ENCODE measurements at regions not wholly inside any gene's neighbourhood (a gene's known extent, or its start where the extent isn't known, plus 50 kb on each side); places are given as distances from the start of the nearest gene placed in this dataset.
"Not testable (repeated sequence)": the region's sequence is repeated elsewhere in the genome, so short reads cannot be mapped to it uniquely, and the experiment has no call there.

DNA sequence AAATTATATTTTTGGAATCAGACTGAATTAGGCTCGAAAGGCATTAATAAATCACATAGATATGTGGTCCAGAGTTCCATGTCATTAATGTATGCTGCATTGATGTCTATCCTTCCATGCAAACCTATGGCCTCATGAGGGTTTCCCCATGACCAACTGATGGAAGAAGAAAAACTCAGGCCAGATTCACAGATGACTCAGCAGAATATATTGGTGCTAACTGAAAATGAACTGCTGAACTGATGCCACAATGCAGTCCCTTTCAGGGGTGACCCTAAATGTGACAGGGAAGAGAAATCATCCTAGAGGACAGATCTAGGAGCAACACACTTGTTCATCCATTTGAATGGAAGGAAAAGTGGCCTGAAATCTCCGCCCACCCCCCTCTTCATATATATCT is 110.5 kb upstream of the KCND3 start:
- no peak for DNase-seq

DNA sequence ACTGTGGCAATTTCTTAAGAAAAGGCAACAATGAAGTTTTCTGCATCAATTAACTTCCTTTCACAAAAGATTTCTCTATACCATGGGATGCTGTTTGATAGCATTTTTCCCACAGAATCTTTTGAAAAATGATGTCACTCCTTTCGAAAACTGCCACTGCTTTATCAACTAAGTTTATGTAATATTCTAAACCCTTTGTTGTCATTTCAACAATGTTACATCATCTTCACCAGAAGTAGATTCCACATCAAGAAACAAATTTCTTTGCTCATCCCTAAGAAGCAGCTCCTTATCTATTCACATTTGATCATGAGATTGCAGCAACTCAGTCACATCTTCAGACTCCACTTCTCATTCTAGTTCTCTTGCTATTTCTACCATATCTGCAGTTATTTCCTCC is 116.1 kb upstream of the KCND3 start:
- DNase-seq: no peak

DNA sequence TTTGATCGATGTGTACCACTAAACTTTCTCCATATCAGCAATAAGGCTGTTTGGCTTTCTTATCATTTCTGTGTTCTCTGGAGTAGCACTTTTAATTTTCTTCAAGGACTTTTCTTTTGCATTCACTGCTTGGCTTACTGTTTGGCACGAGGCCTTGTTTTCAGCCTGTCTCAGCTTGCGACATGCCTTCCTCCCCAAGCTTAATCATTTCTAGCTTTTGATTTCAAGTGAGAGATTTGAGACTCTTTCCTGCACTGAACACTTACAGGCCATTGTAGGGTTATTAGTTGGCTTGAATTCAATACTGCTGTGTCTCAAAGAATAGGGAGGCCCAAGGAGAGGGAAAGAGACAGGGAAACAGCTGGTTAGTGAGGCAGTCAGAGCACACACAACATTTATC is 120.6 kb upstream of the KCND3 start:
- DNase-seq: peak; percentile 1

DNA sequence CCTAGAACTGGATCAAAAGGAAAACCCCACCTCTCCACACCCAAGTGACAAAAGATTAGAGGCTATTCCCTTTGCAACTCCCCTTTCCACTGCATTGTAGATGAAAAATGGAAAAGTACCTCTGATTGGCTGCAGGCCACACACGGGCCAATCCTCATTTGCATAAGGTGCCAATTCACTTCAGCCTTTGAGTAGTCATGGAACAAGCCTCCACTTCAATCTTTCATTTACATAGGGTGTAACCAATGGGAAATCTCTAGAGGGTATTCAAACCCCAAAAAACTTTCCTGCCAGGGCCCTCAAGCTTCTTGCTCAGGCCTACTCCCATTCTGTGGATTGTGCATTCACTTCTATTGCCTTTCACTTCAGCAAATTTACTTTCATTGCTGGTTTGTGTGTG is 122.3 kb upstream of the KCND3 start:
- DNase-seq: no peak

DNA sequence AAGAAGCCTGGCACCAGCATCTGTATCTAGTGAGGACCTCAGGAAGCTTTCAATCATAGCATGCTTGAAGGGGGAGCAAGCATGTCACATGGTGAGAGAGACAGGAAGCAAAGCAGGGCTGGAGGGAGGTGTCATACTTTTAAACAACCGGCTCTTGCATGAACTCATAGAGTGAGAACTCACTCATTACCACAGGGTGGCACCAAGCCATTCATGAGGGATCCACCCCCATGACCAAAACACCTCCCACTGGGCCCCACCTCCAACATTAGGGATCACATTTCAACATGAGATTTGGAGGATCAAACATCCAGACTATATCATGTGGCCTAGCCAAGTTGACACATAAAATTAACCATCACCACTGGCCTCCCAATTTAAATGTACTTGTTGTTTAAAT is 125.1 kb upstream of the KCND3 start:
- DNase-seq: no peak

DNA sequence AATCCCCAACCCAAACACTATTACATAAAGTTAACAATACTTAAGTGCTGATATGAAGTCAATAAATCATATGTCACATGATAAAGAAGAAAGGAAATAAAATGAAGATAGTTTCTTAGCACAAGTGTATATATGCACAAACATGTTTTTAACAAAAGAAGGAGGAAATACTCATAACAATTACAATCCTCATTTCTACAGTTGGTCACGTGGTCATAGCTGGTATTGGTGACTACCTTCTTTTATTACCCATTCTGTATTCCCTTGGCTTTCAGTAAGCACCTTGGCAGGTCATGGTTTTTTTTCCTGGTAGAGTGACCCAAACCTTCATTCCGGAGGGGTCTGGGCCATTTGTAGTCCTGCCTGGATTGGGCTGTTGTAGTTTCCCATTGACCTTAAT is 137.1 kb upstream of the KCND3 start:
- DNase-seq: no peak

DNA sequence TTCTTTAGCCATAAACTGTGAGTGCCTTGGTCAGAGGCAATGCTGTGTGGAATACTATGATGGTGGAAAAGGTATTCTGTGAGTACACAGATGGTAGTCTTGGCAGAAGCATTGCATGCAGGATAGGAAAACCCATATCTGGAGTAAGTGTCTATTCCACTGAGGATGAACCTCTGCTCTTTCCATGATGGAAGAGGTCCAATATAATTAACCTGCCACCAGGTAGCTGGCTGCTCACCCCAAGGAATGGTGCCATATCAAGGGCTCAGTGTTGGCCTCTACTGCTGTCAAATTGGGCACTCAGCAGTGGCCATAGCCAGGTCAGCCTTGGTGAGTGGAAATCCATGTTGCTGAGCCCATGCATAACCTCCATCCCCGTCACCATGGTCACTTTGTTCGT is 138.1 kb upstream of the KCND3 start:
- DNase-seq: not testable (repeated sequence)

DNA sequence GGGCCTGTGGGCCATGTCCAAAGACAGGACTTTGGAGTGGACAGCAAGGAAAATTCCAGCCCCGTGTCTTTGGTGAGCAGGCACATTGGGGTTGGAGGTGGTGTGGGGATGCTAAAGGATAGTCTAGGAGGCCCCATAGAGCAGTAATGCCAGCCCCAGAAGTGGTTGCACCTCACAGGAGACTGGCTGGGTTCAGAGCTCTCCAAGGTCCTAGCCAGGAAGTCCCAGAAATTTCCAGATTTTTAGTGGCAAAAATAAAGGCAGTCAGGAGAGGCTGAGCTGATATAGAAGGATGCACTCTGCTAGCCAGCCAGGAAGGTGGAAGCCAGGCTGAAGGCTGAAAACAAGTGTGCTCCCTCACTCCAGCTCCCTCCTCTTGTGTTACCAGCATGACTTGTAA is 144.0 kb upstream of the KCND3 start:
- no peak for DNase-seq

DNA sequence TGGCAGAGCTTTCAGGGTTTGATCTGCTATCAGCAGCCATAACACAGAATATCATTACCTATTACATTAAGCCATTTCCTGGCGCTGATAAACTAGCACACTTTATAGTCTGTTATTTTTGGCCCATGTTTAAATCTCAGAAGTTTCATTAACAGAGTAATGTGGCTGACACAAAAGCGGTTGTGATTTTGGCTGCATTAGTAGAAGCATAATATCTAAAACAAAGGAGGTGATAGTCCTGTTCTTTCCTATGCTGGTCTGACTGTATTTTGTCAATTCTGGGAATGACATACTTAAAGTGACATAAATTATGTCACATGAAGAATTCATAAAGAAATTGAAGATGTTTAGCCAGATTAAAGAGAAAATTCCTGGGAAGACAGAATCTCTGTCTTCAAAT is 151.3 kb upstream of the KCND3 start:
- DNase-seq: no peak

DNA sequence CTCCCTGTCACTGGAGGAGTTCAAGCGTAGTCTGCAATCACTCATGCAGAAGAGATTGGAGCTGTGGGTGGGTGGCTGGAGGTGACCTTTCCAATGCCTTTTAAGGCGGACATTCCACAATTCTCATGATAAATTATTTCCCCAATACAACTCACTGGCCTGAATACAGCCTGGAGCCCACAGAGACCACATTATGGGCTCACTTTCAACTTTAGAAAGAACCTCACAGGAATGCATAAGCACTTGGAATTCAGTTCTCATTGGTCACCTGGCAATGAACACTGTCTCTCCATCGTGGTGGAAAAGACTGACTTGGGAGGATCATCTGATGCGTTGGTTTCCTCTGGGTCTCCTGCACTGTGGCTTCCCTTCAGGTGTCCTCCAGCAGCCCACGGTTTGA is 151.8 kb upstream of the KCND3 start:
- no peak for DNase-seq

DNA sequence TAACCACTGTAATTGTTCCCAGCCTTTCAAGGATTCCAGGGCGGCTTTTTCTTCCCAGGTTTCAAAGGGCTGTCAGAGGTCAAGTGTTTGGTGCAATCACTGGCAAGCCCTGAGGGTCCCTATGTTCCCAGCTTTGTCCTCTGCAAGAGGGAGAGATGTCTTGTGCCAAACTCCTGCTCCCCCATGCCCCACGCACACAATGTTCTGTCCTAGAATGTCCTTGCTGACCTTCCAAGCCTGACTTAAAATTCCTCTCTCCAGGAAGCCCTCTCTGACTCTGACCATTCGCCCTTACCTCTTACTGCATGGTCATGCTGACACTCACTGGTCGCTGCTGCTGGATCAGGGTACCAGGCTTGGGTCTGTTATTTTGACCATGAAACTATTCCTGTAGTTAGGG is 152.5 kb upstream of the KCND3 start:
- DNase-seq: no peak

DNA sequence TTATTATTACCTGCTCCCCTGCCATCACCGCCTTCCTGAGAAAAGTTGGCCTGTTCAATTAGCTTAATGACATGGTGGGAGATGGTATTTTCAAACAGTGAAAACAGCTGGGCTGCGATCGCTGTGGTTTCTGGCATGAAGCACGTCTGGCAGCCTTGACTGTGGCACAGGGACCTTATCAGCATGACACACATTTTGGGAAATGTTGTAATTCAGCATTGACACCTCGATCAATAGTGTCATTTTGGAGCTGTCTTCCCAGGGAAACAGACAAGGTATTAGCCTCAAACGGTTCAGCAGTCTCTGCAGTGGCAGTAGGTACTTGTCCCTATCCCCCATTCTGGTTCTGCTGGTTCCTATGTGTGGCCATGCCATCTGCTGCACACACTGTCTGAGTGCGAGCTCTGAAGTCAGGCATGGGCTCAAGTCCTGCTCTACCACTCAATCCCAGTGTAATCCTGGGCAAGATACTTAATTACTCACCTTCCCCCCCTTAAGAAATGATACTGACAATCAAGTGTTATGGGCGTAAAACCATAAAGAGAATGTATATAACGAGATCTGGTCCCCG is 154.5 kb upstream of the KCND3 start:
- no peak for DNase-seq

DNA sequence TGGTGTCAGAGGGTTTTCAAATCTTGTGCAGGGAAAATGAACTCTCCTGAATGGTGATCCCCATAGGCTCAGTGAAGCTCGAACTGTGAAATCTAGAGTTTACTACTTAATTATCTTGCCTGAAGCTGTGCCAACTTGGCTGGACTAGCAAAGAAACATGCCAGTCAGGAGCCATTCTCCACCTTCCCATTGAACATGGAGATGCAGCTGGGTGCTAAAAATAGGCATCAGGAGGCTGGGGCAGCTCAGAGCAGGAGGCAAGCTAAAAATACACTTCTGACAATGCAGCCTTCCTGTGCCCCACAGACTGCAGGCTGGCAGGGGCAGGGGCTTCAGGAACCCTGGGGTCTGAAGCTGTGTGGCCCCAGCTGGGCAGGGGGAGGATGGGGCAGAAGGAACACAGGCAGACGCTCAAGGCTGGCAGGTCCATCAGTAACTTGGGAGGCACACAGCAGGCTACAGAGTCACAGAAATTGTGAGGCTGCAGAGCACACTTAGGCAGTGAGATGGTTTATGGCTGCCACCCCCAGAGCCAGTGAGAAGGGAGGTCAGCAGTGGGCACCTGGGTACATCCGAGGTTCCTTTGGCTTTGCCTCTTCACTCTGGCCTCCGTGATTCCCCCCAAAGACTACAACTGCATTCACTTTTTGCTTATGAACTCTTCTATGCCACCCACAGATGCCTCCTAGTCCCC is 155.4 kb upstream of the KCND3 start:
- peak; percentile 56 for DNase-seq

DNA sequence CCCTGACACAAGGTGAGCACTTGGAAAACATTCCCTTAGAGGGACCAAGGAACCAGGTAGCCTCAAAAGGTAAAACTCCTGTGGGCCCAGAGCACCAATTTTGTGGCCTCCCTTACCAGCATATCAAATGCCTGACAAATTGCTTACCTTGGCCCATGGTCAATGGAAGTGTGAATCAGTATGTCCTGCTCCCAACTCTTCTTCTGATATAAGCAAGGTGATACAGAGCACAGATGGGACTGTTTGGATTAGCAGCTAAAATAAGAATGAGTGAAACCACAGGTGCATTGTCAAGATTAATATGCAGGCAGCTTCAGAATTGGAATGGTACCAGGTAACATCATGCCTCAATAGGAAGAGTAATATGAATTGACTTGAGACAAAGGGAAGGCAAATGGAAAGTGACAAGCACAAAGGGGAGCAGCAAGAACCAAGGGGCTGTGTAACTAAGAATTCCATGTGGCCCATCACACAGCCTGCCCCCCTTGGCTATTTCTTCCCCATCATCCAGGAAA is 156.8 kb upstream of the KCND3 start:
- DNase-seq: no peak

DNA sequence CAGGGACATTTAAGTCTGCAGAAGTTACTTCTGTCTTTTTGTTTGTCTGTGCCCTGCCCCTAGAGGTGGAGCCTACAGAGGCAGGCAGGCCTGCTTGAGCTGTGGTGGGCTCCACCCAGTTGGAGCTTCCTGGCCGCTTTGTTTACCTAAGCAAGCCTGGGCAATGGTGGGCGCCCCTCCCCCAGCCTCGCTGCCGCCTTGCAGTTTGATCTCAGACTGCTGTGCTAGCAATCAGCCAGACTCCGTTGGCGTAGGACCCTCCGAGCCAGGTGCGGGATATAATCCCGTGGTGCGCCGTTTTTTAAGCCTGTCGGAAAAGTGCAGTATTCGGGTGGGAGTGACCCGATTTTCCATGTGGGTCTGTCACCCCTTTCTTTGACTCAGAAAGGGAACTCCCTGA is 170.7 kb upstream of the KCND3 start:
- DNase-seq: not testable (repeated sequence)

DNA sequence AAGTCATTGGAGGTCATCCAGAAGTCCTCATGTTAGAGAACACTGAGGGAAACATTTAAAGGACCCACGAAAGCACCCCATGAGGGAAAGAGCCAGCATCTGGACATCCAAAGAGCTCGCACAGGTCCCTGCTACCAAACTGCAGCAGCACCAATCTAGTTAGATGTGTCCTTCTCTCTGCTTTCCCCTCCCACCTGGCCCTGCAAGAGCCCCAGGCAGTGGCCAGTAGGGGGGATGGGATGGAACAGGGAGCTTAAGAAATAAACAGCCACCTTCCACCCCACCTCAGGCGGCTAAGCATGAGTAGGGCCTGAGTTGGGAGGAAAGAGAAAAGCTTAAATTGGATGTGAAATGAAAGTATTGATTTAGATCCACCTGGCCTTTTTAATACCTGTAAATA is 175.9 kb upstream of the KCND3 start:
- no peak for DNase-seq

DNA sequence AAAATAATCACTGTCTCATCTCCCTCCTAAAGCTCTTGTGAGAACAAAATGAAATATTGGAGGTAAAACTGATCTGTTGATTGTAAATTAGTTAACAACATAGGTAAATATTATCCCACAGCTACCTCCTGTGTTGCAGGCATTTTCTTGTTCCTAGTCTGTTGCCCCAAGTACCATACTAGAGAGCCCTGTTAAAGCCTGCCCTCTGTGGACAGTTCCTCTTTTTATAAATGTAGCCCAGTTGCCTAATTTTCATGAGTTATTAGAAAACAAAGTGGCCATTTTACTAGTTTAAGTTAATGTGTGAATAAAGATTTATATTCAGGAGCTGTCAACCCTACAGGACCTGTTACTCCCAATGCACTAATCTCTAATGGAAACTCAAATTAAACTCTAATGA is 180.0 kb upstream of the KCND3 start:
- DNase-seq: no peak

DNA sequence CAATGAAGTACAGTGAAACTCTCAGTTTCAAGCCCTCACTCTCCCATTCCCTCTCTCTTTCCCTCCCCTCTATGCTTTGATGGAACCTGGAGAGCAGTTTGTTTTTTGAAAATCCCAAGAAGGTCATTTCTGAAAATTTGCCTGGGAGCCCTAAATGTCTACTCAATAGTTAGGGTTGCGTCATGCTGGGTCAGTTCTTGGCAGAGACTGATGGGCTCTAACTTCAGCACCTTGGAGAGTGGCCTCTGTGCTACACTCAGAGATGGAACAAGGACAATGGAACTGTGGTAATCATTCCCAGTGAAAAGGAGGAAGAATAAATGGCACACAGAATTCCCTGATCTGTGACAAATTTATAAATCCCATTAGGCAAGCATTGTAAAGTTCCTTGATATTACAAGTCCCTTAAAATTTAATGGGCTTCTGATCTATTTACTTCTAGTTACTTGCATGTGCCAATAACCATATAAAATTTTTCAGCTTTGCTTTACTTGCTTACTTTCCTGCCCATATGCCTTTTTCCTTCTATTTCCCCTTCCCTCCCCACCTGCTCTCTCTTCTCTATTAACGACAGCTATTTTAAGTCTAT is 182.9 kb upstream of the KCND3 start:
- DNase-seq: peak; percentile 73

DNA sequence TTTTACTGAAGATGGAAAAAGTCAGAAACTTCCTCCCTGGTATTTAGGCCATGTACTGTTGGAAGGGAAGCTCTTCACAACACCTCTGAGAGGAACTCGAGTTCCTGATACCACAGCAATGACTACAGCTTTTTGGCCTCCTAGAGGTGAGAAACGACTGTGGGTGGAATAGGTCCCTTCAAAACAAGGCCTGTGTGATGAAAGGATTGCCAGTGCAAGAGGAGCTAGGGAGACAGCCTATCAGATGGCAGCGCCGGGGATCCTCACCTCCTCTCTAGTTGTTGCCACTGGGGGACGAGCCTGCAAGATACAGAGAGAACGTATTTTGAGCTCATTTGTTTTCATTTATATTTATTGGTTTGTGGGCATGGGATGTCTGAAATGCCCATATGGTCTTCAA is 187.8 kb upstream of the KCND3 start:
- no peak for DNase-seq

DNA sequence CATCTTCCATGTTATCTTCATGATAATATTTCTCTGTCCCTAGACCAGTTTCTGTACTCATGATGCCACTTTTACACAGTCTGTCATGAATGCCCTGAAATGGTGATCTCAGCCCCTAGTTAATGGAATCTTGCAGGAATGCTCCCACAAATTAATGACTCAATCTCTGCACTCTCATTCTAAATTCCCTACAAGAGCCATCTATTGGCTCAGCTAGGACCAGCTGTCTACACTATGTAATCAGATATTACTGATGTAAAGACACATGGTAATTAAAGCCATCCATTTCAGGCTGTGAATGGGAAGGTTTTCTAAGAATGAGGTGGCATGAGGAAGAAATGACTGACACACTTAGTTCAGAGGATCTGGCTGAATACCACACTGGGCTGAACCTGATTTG is 199.1 kb upstream of the KCND3 start:
- DNase-seq: no peak

DNA sequence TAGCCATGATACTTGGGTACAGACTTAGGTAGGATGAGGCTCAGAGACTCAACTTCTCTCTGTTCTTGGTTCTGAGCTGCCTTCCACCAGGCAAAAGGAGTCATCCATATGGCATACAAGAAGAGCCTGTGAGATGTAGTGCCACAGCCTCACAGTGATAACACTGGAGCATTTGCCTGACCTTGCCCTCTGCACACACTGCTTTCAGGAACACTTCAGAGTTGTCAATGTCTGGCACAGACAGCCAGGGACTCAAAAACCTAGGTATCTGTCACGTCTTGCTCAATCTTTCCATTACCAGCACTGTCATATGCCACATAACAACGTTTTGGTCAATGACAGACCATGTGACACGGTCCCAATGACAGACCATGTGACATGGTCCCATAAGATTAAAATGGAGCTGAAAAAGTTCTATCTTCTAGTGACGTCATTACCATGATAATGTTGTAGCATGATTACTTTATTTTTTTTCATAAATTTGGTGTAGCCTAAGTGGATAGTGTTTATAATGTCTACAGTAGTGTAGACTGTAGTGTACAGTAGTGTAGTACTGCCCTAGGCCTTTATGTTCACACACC is 199.9 kb upstream of the CTTNBP2NL start:
- DNase-seq: no peak

DNA sequence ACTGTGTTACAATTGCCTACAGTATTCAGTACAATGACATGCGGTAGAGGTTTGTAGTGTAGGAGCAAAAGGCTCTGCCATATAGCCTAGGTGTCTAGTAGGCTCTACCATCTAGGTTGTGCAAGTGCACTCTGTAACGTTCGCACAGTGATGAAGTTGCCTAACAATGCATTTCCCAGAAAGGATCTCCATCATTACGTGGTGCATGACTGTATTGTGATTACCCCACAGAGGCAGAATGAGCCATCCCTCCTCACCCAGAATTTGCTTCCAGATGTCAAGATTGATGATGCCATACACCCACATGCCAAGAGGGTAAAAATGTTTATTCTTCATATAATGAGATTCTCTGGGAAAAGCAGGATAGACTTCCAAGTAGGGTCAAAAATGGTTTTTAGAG is 199.3 kb upstream of the CTTNBP2NL start:
- no peak for DNase-seq

DNA sequence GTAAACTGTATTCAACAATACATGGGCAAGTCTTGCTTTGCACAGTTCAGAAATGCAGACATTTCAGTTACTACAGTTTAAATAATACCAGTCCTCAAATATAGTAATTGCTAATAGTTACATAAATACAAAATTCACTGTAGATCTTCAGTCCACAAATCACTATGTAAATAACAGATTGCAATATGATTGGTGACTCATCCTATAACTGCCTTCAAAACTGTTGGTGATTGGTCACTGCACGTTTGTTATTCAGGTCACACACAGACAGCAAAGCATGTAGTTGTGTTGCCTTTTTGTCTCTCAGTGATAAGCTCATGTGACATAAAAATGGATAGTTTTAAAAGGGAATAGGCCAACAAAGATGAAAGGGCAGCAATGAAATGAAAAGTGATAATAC is 186.5 kb upstream of the CTTNBP2NL start:
- no peak for DNase-seq

DNA sequence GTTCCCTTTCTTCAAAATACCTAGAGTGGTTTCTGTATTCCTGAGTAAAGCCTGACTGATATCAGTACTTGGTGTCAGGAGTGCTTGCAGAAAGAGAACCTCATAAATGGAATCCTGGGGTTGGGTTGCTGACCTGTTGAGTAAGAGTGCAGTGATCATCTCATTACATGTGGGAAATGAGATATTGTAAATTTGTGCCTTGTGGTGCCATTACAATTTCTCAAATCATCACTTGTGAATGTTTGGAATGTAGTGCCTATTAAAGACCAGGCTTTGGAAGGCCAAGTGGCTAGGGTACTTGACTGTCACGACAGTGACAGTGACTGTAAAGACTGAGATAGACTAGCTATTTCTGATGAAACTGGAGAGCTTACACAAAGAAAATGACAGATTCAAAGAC is 176.7 kb upstream of the CTTNBP2NL start:
- DNase-seq: no peak
